HG03565 (cell line): ENCODE measurements at regions not wholly inside any gene's neighbourhood (a gene's known extent, or its start where the extent isn't known, plus 50 kb on each side); places are given as distances from the start of the nearest gene placed in this dataset.

Experiments
- ATAC-seq: cut with Tn5 transposase; IDR thresholded peaks from one replicate; pipeline ENCODE4 v1.9.1; 2021; ENCODE audit warnings: mild to moderate bottlenecking, moderate library complexity; ENCODE audit not compliant: unreplicated experiment

GRCh38 chr3:21357241-21357640 is 393.8 kb downstream of the ZNF385D start:
- ATAC-seq: no peak

- ATAC-seq: no peak
Observed at GRCh38 chr3:21356402-21356801, 394.6 kb downstream of the ZNF385D start.

GRCh38 chr3:21345382-21345976 is 405.5 kb downstream of the ZNF385D start:
- ATAC-seq: no peak

GRCh38 chr3:21331857-21332256 is 419.2 kb downstream of the ZNF385D start:
- no peak for ATAC-seq

- no peak for ATAC-seq
Observed at GRCh38 chr3:21331321-21331720, 419.7 kb downstream of the ZNF385D start.

GRCh38 chr3:21330293-21330692 is 420.7 kb downstream of the ZNF385D start:
- peak; percentile 96 for ATAC-seq

GRCh38 chr3:21328711-21329390 is 422.2 kb downstream of the ZNF385D start:
- no peak for ATAC-seq

GRCh38 chr3:21326704-21327475 is 424.1 kb downstream of the ZNF385D start:
- ATAC-seq: no peak

- no peak for ATAC-seq
Observed at GRCh38 chr3:21314688-21315087, 436.3 kb downstream of the ZNF385D start.

- no peak for ATAC-seq
Observed at GRCh38 chr3:21310891-21311290, 440.1 kb downstream of the ZNF385D start.

GRCh38 chr3:21310161-21310560 is 440.8 kb downstream of the ZNF385D start:
- no peak for ATAC-seq

- no peak for ATAC-seq
Observed at GRCh38 chr3:21297304-21297703, 453.7 kb downstream of the ZNF385D start.

GRCh38 chr3:21294768-21295167 is 456.2 kb downstream of the ZNF385D start:
- ATAC-seq: no peak

- ATAC-seq: no peak
Observed at GRCh38 chr3:21292971-21293370, 458.0 kb downstream of the ZNF385D start.

GRCh38 chr3:21290557-21290956 is 460.5 kb downstream of the ZNF385D start:
- peak; percentile 51 for ATAC-seq

- no peak for ATAC-seq
Observed at GRCh38 chr3:21274079-21274571, 476.9 kb downstream of the ZNF385D start.

- no peak for ATAC-seq
Observed at GRCh38 chr3:21273259-21274025, 477.6 kb downstream of the ZNF385D start.

GRCh38 chr3:21271606-21272016 is 479.4 kb downstream of the ZNF385D start:
- no peak for ATAC-seq

GRCh38 chr3:21269882-21270281 is 481.1 kb downstream of the ZNF385D start:
- ATAC-seq: no peak

- no peak for ATAC-seq
Observed at GRCh38 chr3:21260507-21260906, 490.5 kb downstream of the ZNF385D start.

GRCh38 chr3:21259896-21260295 is 491.1 kb downstream of the ZNF385D start:
- no peak for ATAC-seq
